ENCODE measurements at regions not wholly inside any gene's neighbourhood (a gene's known extent, or its start where the extent isn't known, plus 50 kb on each side); places are given as distances from the start of the nearest gene placed in this dataset.

DNA sequence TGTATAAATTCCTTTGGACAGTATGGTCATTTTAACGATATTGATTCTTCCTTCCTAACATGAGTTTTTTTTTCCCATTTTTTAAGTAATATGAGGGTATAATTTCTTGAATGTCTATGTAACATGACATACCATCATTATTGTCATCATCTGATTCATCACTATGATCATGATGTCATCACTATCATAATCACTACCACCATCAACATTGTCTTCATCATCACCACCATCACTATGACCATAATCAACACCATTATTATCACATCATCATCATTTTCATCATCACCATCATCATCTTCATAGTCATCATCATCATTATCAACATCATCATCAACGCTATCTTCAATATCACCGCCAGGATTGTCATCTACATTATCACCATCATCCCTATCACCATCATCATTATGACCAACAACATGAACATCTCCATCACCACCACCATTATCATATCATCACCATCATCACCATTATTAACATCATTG, 1377.2 kb downstream of the CDY2B start:
- no peaks in the 10 kb centered on the region for H3K4me1 Mint-ChIP-seq (ENCODE audit: low read depth)
- Histone ChIP-seq H3K4me3 (ENCODE audit: low read length) (no peak overlapping the region), H3K36me3 (ENCODE audit: insufficient read depth, low read length) (no peaks in the 10 kb centered on the region), H3K9me3 (ENCODE audit: control insufficient read depth in 1 of 2, insufficient read depth in 1 of 2, low read length in 2 of 2) (no peaks in the 10 kb centered on the region), H3K27me3 (ENCODE audit: control insufficient read depth in 1 of 2, insufficient read depth in 2 of 2, low read length in 2 of 2) (no peaks in the 10 kb centered on the region), H3K4me1 (ENCODE audit: insufficient read depth, low read length) (no peaks in the 10 kb centered on the region), H3K27ac (ENCODE audit: low read depth in 1 of 2, low read length in 2 of 2) (no peak overlapping the region)
- ATAC-seq (ENCODE audit: poor library complexity), result no peak
- TF ChIP-seq, protein P1, sequence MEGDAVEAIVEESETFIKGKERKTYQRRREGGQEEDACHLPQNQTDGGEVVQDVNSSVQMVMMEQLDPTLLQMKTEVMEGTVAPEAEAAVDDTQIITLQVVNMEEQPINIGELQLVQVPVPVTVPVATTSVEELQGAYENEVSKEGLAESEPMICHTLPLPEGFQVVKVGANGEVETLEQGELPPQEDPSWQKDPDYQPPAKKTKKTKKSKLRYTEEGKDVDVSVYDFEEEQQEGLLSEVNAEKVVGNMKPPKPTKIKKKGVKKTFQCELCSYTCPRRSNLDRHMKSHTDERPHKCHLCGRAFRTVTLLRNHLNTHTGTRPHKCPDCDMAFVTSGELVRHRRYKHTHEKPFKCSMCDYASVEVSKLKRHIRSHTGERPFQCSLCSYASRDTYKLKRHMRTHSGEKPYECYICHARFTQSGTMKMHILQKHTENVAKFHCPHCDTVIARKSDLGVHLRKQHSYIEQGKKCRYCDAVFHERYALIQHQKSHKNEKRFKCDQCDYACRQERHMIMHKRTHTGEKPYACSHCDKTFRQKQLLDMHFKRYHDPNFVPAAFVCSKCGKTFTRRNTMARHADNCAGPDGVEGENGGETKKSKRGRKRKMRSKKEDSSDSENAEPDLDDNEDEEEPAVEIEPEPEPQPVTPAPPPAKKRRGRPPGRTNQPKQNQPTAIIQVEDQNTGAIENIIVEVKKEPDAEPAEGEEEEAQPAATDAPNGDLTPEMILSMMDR (IDR thresholded peaks at IDR 0.05), result no peak
- no peaks in the 10 kb centered on the region for H3K36me3 Mint-ChIP-seq (ENCODE audit: low read depth)
- H3K27me3 Mint-ChIP-seq, result no peaks in the 10 kb centered on the region
- POLR2A ChIA-PET, result no interaction called here
- intact Hi-C loops (cut with DNase I, micrococcal nuclease), result no loop called here
- no peak for DNase-seq
- no peak overlapping the region for H3K27ac Mint-ChIP-seq
- CTCF ChIA-PET, result no interaction called here
- H3K4me3 Mint-ChIP-seq, result no peak overlapping the region
- H3K9me3 Mint-ChIP-seq, result peaks cover 3% of the 10 kb centered on the region

DNA sequence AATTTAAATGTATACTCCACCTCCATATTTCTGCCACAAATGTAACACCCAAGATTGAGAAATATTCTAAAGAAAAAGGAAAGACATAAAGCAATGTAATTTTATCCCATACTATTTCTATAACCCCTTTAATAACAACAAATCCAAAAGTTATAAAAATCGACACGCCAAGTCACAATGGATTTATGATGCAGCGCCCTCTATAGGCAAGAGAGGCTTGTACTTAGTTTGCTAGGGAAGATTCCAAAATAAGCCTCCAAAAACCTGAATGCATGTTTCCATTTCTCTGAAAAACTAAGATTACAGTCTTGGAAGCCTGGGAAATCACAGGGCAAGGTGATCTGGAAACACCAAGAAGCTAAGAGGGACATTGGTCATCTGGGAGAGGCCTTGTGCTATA, 1389.3 kb downstream of the CDY2B start:
- intact Hi-C loops (cut with DNase I, micrococcal nuclease), result no loop called here
- CTCF ChIA-PET, result no interaction called here

DNA sequence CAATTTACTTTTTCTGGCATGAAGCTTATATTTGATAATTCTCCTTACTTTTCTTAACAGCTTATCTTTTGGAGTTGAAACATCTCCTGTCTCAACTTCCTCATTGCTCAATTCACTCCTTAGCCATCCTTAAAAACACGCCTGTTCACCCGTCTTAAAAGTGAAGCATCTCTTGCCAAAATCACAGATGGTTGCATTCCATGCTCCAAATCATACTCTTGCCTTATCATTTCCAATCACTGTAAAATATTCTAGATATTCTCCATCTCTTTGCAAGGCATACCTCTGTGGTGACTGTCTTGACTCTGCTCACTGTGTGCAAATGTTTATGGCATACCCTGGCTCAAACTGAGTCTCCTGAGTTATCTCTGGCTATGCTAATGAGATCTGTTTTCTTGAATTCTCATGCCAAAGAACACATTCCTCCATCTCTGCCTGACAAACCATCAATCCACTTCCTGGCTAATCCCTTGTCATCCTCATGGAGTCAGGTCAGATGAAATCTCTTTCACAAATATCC, 1393.3 kb downstream of the CDY2B start:
- Mint-ChIP-seq H3K27me3 (no peaks in the 10 kb centered on the region), H3K4me3 (no peak overlapping the region), H3K4me1 (ENCODE audit: low read depth) (no peaks in the 10 kb centered on the region), H3K36me3 (ENCODE audit: low read depth) (no peaks in the 10 kb centered on the region), H3K27ac (no peak overlapping the region), H3K9me3 (peaks cover 13% of the 10 kb centered on the region)
- H3K4me1 ChIP-seq (ENCODE audit: insufficient read depth, low read length), result no peaks in the 10 kb centered on the region
- no peak for ATAC-seq (ENCODE audit: poor library complexity)
- no peak overlapping the region for H3K4me3 ChIP-seq (ENCODE audit: low read length)
- no peaks in the 10 kb centered on the region for H3K9me3 ChIP-seq (ENCODE audit: control insufficient read depth in 1 of 2, insufficient read depth in 1 of 2, low read length in 2 of 2)
- ChIA-PET POLR2A (no interaction called here), CTCF (no interaction called here)
- no peak for DNase-seq
- no peaks in the 10 kb centered on the region for H3K36me3 ChIP-seq (ENCODE audit: insufficient read depth, low read length)
- H3K27ac ChIP-seq (ENCODE audit: low read depth in 1 of 2, low read length in 2 of 2), result no peak overlapping the region
- no peaks in the 10 kb centered on the region for H3K27me3 ChIP-seq (ENCODE audit: control insufficient read depth in 1 of 2, insufficient read depth in 2 of 2, low read length in 2 of 2)
- TF ChIP-seq, protein P1 (IDR thresholded peaks at IDR 0.05), result no peak
- intact Hi-C loops (cut with DNase I, micrococcal nuclease), result no loop called here

More for the DNA sequence above, 1389.3 kb downstream of the CDY2B start:
- no peaks in the 10 kb centered on the region for H3K4me1 Mint-ChIP-seq (ENCODE audit: low read depth)
- H3K36me3 Mint-ChIP-seq (ENCODE audit: low read depth), result no peaks in the 10 kb centered on the region
- H3K27ac Mint-ChIP-seq, result no peak overlapping the region
- no peak for DNase-seq
- Histone ChIP-seq H3K36me3 (ENCODE audit: insufficient read depth, low read length) (no peaks in the 10 kb centered on the region), H3K4me1 (ENCODE audit: insufficient read depth, low read length) (no peaks in the 10 kb centered on the region), H3K27ac (ENCODE audit: low read depth in 1 of 2, low read length in 2 of 2) (no peak overlapping the region), H3K4me3 (ENCODE audit: low read length) (no peak overlapping the region), H3K27me3 (ENCODE audit: control insufficient read depth in 1 of 2, insufficient read depth in 2 of 2, low read length in 2 of 2) (no peaks in the 10 kb centered on the region), H3K9me3 (ENCODE audit: control insufficient read depth in 1 of 2, insufficient read depth in 1 of 2, low read length in 2 of 2) (no peaks in the 10 kb centered on the region)
- H3K27me3 Mint-ChIP-seq, result no peaks in the 10 kb centered on the region
- ATAC-seq (ENCODE audit: poor library complexity), result no peak
- POLR2A ChIA-PET, result no interaction called here
- TF ChIP-seq, protein P1 (IDR thresholded peaks at IDR 0.05), result no peak
- no peak overlapping the region for H3K4me3 Mint-ChIP-seq
- H3K9me3 Mint-ChIP-seq, result peaks cover 6% of the 10 kb centered on the region

Data from CD4-positive, alpha-beta T cell (primary cell).